ENCODE measurements at regions not wholly inside any gene's neighbourhood (a gene's known extent, or its start where the extent isn't known, plus 50 kb on each side); places are given as distances from the start of the nearest gene placed in this dataset.
A peak's percentile ranks its signal among the peaks of the same experiment; 100 is the strongest.

DNA sequence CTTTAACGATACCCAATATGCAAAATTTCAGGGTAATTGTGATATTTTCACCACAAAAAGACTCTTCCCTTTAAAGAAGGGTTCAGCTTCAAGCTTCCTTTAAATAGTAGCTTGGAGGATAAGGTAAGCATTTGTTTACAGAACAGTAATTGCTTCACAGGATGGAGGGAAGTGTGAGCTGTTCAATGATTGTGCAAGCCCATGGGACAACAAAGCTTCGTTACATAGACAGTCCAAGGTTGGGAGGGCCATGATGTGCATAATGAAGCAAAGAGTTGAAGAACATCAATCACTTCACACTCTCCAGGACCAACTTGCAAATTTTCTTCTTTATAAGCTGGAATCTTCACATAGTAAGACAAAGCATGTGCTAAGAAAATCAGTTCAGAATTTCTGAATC is 145.0 kb upstream of the ASIC2 start:
- no peak overlapping the region for H3K9ac ChIP-seq (ENCODE audit: insufficient read depth, low read depth, low read length)
- H3K79me2 ChIP-seq (ENCODE audit: insufficient read depth, low read length): no peaks in the 10 kb centered on the region
- no peaks in the 10 kb centered on the region for H3K27me3 ChIP-seq (ENCODE audit: control insufficient read depth in 1 of 2, insufficient read depth in 2 of 2, low read length in 2 of 2)
- DNase-seq (ENCODE audit: low spot score): no peak
- no peak overlapping the region for H2AFZ ChIP-seq (ENCODE audit: low read length)
- no peak for ATAC-seq
- no peaks in the 10 kb centered on the region for H4K20me1 ChIP-seq (ENCODE audit: insufficient read depth, low read length)
- H3K4me3 ChIP-seq (replicated peaks in 1 of 3; ENCODE audit: insufficient read depth in 1 of 3, low read depth in 2 of 3, low read length in 3 of 3): no peak overlapping the region
- H3K4me2 ChIP-seq (ENCODE audit: low read depth, low read length): no peak overlapping the region
- FAIRE-seq: no peak
- no peak overlapping the region for H3K27ac ChIP-seq (ENCODE audit: extremely low read length, insufficient read depth, low read length)
- in situ Hi-C loops (cut with HindIII; ENCODE audit: extremely low pct_ligation_motif_present, low pct_unique_long_range_greater_than_20kb): no loop called here
- H3K9me3 ChIP-seq (ENCODE audit: low read length): peaks cover 16% of the 10 kb centered on the region
- no peaks in the 10 kb centered on the region for H3K36me3 ChIP-seq (replicated peaks in 1 of 2; ENCODE audit: control insufficient read depth in 1 of 2, insufficient read depth in 2 of 2, low read length in 2 of 2)
- peak; percentile 72 for TF ChIP-seq CEBPB (IDR thresholded peaks at IDR 0.05; ENCODE audit: borderline replicate concordance, low read depth, low read length)
- TF ChIP-seq, protein P1, sequence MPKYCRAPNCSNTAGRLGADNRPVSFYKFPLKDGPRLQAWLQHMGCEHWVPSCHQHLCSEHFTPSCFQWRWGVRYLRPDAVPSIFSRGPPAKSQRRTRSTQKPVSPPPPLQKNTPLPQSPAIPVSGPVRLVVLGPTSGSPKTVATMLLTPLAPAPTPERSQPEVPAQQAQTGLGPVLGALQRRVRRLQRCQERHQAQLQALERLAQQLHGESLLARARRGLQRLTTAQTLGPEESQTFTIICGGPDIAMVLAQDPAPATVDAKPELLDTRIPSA (CRISPR knock-in tag; IDR thresholded peaks at IDR 0.05; ENCODE audit: borderline replicate concordance): no peak
- BruUV-seq (replicated peaks): no TSS peak
- H3K4me1 ChIP-seq (ENCODE audit: insufficient read depth, low read length): no peaks in the 10 kb centered on the region
- intact Hi-C loops (cut with micrococcal nuclease; ENCODE audit: unreplicated experiment): no loop called here
- WGBS (ENCODE audit: low lambda C conversion rate): 11% methylated on average over 2 of the region's 2 CpGs
- ChIA-PET CTCF (ENCODE audit: low intra/inter-chr PET ratio, low total read pairs) (no interaction called here), POLR2A (no interaction called here)

DNA sequence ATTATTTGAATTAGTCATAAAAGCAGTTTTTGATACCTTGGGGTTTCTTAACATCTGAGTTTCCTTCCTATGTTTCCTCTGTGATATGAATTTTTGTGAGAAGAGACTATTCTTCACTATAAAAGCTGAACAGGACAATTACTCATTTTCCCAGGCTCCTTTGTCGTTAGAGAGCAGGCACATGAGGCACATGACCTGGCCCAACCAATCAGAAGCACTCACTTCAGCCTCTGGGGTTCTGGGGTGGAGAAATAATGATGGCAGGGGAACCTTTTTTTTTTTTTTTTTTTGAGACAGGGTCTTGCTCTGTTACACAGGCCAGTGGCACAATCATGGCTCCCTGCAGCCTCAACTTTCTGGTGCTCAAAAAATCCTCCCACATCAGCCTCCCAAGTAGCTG is 145.5 kb upstream of the ASIC2 start:
- no peaks in the 10 kb centered on the region for H3K27me3 ChIP-seq (ENCODE audit: control insufficient read depth in 1 of 2, insufficient read depth in 2 of 2, low read length in 2 of 2)
- FAIRE-seq: no peak
- BruUV-seq (replicated peaks): no TSS peak

More for the DNA sequence above, 145.5 kb upstream of the ASIC2 start:
- intact Hi-C loops (cut with micrococcal nuclease; ENCODE audit: unreplicated experiment): no loop called here
- Histone ChIP-seq H3K36me3 (replicated peaks in 1 of 2; ENCODE audit: control insufficient read depth in 1 of 2, insufficient read depth in 2 of 2, low read length in 2 of 2) (no peaks in the 10 kb centered on the region), H3K9ac (ENCODE audit: insufficient read depth, low read depth, low read length) (no peak overlapping the region), H3K79me2 (ENCODE audit: insufficient read depth, low read length) (no peaks in the 10 kb centered on the region), H3K4me3 (replicated peaks in 1 of 3; ENCODE audit: insufficient read depth in 1 of 3, low read depth in 2 of 3, low read length in 3 of 3) (no peak overlapping the region), H2AFZ (ENCODE audit: low read length) (no peak overlapping the region), H3K4me2 (ENCODE audit: low read depth, low read length) (no peak overlapping the region), H3K27ac (ENCODE audit: extremely low read length, insufficient read depth, low read length) (no peak overlapping the region), H4K20me1 (ENCODE audit: insufficient read depth, low read length) (no peaks in the 10 kb centered on the region), H3K4me1 (ENCODE audit: insufficient read depth, low read length) (no peaks in the 10 kb centered on the region), H3K9me3 (ENCODE audit: low read length) (peaks cover 16% of the 10 kb centered on the region)
- TF ChIP-seq TCF7 (IDR thresholded peaks at IDR 0.05; ENCODE audit: low read depth) (no peak), SIN3B (IDR thresholded peaks at IDR 0.05; ENCODE audit: low read length) (no peak), ATRX (CRISPR knock-in tag; IDR thresholded peaks at IDR 0.05; ENCODE audit: borderline replicate concordance) (no peak), ZNF572 (CRISPR knock-in tag; IDR thresholded peaks at IDR 0.05) (no peak), MATR3 (CRISPR knock-in tag; IDR thresholded peaks at IDR 0.05) (no peak)
- TF ChIP-seq, protein P2, sequence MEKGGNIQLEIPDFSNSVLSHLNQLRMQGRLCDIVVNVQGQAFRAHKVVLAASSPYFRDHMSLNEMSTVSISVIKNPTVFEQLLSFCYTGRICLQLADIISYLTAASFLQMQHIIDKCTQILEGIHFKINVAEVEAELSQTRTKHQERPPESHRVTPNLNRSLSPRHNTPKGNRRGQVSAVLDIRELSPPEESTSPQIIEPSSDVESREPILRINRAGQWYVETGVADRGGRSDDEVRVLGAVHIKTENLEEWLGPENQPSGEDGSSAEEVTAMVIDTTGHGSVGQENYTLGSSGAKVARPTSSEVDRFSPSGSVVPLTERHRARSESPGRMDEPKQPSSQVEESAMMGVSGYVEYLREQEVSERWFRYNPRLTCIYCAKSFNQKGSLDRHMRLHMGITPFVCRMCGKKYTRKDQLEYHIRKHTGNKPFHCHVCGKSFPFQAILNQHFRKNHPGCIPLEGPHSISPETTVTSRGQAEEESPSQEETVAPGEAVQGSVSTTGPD (CRISPR knock-in tag; IDR thresholded peaks at IDR 0.05): no peak
- TF ChIP-seq, protein P3, sequence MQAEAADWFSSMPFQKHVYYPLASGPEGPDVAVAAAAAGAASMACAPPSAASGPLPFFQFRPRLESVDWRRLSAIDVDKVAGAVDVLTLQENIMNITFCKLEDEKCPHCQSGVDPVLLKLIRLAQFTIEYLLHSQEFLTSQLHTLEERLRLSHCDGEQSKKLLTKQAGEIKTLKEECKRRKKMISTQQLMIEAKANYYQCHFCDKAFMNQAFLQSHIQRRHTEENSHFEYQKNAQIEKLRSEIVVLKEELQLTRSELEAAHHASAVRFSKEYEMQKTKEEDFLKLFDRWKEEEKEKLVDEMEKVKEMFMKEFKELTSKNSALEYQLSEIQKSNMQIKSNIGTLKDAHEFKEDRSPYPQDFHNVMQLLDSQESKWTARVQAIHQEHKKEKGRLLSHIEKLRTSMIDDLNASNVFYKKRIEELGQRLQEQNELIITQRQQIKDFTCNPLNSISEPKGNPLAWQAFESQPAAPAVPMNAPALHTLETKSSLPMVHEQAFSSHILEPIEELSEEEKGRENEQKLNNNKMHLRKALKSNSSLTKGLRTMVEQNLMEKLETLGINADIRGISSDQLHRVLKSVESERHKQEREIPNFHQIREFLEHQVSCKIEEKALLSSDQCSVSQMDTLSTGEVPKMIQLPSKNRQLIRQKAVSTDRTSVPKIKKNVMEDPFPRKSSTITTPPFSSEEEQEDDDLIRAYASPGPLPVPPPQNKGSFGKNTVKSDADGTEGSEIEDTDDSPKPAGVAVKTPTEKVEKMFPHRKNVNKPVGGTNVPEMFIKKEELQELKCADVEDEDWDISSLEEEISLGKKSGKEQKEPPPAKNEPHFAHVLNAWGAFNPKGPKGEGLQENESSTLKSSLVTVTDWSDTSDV (CRISPR knock-in tag; IDR thresholded peaks at IDR 0.05): no peak
- WGBS (ENCODE audit: low lambda C conversion rate): 5% methylated on average over 1 of the region's 1 CpG
- ATAC-seq: no peak
- ChIA-PET POLR2A (no interaction called here), CTCF (ENCODE audit: low intra/inter-chr PET ratio, low total read pairs) (no interaction called here)
- in situ Hi-C loops (cut with HindIII; ENCODE audit: extremely low pct_ligation_motif_present, low pct_unique_long_range_greater_than_20kb): no loop called here
- no peak for DNase-seq (ENCODE audit: low spot score)

Measured in HepG2 (cell line).